ENCODE measurements at regions not wholly inside any gene's neighbourhood (a gene's known extent, or its start where the extent isn't known, plus 50 kb on each side); places are given as distances from the start of the nearest gene placed in this dataset.

DNA sequence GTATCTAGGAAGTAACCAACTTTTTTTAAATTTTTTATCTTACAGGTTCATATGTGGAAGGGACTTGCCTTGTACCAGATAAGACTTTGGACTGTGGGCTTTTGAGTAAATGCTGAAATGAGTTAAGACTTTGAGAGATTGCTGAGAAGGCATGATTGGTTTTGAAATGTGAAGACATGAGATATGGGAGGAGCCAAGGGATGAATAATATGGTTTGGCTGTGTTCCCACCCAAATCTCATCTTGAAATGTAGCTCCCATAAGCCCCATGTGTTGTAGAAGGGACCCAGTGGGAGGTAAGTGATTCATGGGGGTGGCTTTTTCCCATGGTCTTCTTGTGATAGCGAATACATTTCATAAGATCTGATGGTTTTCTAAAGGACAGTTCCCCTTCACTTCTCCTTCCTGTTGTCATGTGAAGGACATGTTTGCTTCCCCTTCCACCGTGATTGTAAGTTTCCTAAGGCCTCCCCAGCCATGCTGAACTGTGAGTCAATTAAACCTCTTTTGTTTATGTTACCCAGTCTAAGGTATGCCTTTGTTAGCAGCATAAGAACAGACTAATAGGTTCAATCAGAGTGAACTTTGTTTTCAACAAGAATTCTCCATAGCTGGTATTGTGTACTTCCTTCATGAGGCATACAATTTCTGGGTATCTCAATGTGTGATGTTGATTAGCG lies 535.6 kb upstream of the MEF2C start:
- DNase-seq (ENCODE audit: low read depth in 1 of 2, low spot score in 1 of 2), result peak in 1 of 2 experiments; percentile 6
- H3K27me3 ChIP-seq (ENCODE audit: insufficient read depth, poor library complexity, severe bottlenecking), result no peaks in the 10 kb centered on the region
- no peak overlapping the region for H3K27ac ChIP-seq (replicated peaks)
- no peak overlapping the region for H3K4me3 ChIP-seq (replicated peaks; ENCODE audit: insufficient read depth, low read length)
- TF ChIP-seq SPI1 (IDR thresholded peaks at IDR 0.05; ENCODE audit: borderline replicate concordance, low read depth) (0 out of 2 replicates have a peak, but pooled peaks have one; percentile 13), GABPA (IDR thresholded peaks at IDR 0.05; ENCODE audit: low read depth) (no peak), POLR2AphosphoS5 (IDR thresholded peaks at IDR 0.05; ENCODE audit: low read depth) (no peak)
- TF ChIP-seq, protein P1, sequence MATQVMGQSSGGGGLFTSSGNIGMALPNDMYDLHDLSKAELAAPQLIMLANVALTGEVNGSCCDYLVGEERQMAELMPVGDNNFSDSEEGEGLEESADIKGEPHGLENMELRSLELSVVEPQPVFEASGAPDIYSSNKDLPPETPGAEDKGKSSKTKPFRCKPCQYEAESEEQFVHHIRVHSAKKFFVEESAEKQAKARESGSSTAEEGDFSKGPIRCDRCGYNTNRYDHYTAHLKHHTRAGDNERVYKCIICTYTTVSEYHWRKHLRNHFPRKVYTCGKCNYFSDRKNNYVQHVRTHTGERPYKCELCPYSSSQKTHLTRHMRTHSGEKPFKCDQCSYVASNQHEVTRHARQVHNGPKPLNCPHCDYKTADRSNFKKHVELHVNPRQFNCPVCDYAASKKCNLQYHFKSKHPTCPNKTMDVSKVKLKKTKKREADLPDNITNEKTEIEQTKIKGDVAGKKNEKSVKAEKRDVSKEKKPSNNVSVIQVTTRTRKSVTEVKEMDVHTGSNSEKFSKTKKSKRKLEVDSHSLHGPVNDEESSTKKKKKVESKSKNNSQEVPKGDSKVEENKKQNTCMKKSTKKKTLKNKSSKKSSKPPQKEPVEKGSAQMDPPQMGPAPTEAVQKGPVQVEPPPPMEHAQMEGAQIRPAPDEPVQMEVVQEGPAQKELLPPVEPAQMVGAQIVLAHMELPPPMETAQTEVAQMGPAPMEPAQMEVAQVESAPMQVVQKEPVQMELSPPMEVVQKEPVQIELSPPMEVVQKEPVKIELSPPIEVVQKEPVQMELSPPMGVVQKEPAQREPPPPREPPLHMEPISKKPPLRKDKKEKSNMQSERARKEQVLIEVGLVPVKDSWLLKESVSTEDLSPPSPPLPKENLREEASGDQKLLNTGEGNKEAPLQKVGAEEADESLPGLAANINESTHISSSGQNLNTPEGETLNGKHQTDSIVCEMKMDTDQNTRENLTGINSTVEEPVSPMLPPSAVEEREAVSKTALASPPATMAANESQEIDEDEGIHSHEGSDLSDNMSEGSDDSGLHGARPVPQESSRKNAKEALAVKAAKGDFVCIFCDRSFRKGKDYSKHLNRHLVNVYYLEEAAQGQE (IDR thresholded peaks at IDR 0.05; ENCODE audit: insufficient replicate concordance, low read depth), result no peak
- TF ChIP-seq, protein P2, sequence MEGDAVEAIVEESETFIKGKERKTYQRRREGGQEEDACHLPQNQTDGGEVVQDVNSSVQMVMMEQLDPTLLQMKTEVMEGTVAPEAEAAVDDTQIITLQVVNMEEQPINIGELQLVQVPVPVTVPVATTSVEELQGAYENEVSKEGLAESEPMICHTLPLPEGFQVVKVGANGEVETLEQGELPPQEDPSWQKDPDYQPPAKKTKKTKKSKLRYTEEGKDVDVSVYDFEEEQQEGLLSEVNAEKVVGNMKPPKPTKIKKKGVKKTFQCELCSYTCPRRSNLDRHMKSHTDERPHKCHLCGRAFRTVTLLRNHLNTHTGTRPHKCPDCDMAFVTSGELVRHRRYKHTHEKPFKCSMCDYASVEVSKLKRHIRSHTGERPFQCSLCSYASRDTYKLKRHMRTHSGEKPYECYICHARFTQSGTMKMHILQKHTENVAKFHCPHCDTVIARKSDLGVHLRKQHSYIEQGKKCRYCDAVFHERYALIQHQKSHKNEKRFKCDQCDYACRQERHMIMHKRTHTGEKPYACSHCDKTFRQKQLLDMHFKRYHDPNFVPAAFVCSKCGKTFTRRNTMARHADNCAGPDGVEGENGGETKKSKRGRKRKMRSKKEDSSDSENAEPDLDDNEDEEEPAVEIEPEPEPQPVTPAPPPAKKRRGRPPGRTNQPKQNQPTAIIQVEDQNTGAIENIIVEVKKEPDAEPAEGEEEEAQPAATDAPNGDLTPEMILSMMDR (IDR thresholded peaks at IDR 0.05; ENCODE audit: insufficient read depth, low read length), result no peak

DNA sequence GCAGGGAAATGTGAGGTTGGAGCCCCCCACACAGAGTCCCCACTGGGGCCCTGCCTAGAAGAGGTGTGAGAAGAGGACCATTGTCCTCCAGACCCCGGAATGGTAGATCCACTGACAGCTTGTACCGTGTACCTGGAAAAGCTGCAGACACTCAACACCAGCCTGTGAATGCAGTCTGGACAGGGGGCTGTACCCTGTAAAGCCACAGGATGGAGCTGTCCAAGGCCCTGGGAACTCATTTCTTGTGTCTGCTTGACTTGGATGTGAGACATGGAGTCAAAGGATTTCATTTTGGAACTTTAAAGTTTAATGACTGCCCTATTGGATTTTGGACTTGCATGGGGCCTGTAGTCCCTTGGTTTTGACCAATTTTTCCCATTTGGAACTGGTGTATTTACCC lies 535.0 kb upstream of the MEF2C start:
- TF ChIP-seq, protein P2 (IDR thresholded peaks at IDR 0.05; ENCODE audit: insufficient read depth, low read length), result no peak
- TF ChIP-seq, protein P1 (IDR thresholded peaks at IDR 0.05; ENCODE audit: insufficient replicate concordance, low read depth), result no peak
- TF ChIP-seq POLR2AphosphoS5 (IDR thresholded peaks at IDR 0.05; ENCODE audit: low read depth), result no peak
- no peak for TF ChIP-seq SPI1 (IDR thresholded peaks at IDR 0.05; ENCODE audit: borderline replicate concordance, low read depth)
- no peak for TF ChIP-seq GABPA (IDR thresholded peaks at IDR 0.05; ENCODE audit: low read depth)
- H3K27me3 ChIP-seq (ENCODE audit: insufficient read depth, poor library complexity, severe bottlenecking), result no peaks in the 10 kb centered on the region
- H3K4me3 ChIP-seq (replicated peaks; ENCODE audit: insufficient read depth, low read length), result no peak overlapping the region
- DNase-seq (ENCODE audit: low read depth in 1 of 2, low spot score in 1 of 2), result no peak
- H3K27ac ChIP-seq (replicated peaks), result no peak overlapping the region

DNA sequence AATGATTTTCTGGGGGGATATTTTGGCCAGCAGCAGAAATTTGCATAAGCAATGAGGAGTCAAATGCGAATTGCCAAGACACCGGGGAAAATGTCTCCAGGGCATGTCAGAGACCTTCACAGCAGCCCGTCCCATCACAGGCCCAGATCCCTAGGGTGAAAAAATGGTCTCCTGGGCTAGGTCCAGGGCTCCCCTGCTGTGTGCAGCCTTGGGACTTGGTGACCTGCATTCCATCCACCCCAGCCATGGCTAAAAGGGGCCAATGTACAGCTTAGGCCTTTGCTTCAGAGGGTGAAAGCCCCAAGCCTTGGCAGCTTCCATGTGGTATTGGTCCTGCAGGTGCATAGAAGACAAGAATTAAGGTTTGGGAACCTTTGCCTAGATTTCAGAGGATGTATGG lies 534.5 kb upstream of the MEF2C start:
- TF ChIP-seq GABPA (IDR thresholded peaks at IDR 0.05; ENCODE audit: low read depth), result no peak
- TF ChIP-seq, protein P2 (IDR thresholded peaks at IDR 0.05; ENCODE audit: insufficient read depth, low read length), result no peak
- TF ChIP-seq POLR2AphosphoS5 (IDR thresholded peaks at IDR 0.05; ENCODE audit: low read depth), result no peak
- no peak for TF ChIP-seq SPI1 (IDR thresholded peaks at IDR 0.05; ENCODE audit: borderline replicate concordance, low read depth)
- TF ChIP-seq, protein P1 (IDR thresholded peaks at IDR 0.05; ENCODE audit: insufficient replicate concordance, low read depth), result no peak
- DNase-seq (ENCODE audit: low read depth in 1 of 2, low spot score in 1 of 2), result no peak
- Histone ChIP-seq H3K4me3 (replicated peaks; ENCODE audit: insufficient read depth, low read length) (no peak overlapping the region), H3K27ac (replicated peaks) (no peak overlapping the region), H3K27me3 (ENCODE audit: insufficient read depth, poor library complexity, severe bottlenecking) (no peaks in the 10 kb centered on the region)
